Hepatocyte (in vitro differentiated cells): ENCODE measurements at regions not wholly inside any gene's neighbourhood (a gene's known extent, or its start where the extent isn't known, plus 50 kb on each side); places are given as distances from the start of the nearest gene placed in this dataset.

Experiments used
- DNase-seq: peaks from one replicate; pipeline ENCODE4 v3.0.0-alpha.2; 2016; ENCODE audit warnings: low spot score
- H2AFZ ChIP-seq: fragments of 200-600 bp; sonication (generic); 2 replicates; pipeline ENCODE4 v1.6.0; 2016; ENCODE audit warnings: antibody characterized with exemption, mild to moderate bottlenecking
- H3K27ac ChIP-seq: fragments of 200-600 bp; sonication (generic); 2 replicates; pipeline ENCODE4 v1.5.1; 2016; ENCODE audit warnings: mild to moderate bottlenecking
- H3K27me3 ChIP-seq: fragments of 200-600 bp; sonication (generic); 2 replicates; pipeline ENCODE4 v1.6.1; 2016
- H3K36me3 ChIP-seq: fragments of 200-600 bp; sonication (generic); replicated peaks from 2 replicates; pipeline ENCODE4 v1.5.1; 2016; ENCODE audit warnings: low read depth; ENCODE audit not compliant: insufficient read depth
- H3K4me1 ChIP-seq: fragments of 200-600 bp; sonication (generic); 2 replicates; pipeline ENCODE4 v1.5.1; 2016; ENCODE audit warnings: mild to moderate bottlenecking, moderate library complexity; ENCODE audit not compliant: insufficient read depth
- H3K4me2 ChIP-seq: fragments of 200-600 bp; sonication (generic); 2 replicates; pipeline ENCODE4 v1.6.0; 2016
- H3K4me3 ChIP-seq: fragments of 200-600 bp; sonication (generic); 2 replicates; pipeline ENCODE4 v1.5.1; 2016; ENCODE audit warnings: mild to moderate bottlenecking
- H3K79me2 ChIP-seq: fragments of 200-600 bp; sonication (generic); 2 replicates; pipeline ENCODE4 v1.6.0; 2017; ENCODE audit warnings: mild to moderate bottlenecking
- H3K9me2 ChIP-seq: fragments of 200-600 bp; sonication (generic); replicated peaks from 2 replicates; pipeline ENCODE4 v1.6.0; 2017; ENCODE audit warnings: mild to moderate bottlenecking; ENCODE audit not compliant: insufficient read depth
- H3K9me3 ChIP-seq: fragments of 200-600 bp; sonication (generic); 2 replicates; pipeline ENCODE4 v1.5.1; 2016; ENCODE audit warnings: low read depth, mild to moderate bottlenecking
- H4K20me1 ChIP-seq: fragments of 200-600 bp; sonication (generic); 2 replicates; pipeline ENCODE4 v1.6.0; 2016; ENCODE audit warnings: mild to moderate bottlenecking; ENCODE audit not compliant: insufficient read depth, poor library complexity, severe bottlenecking
- EZH2 ChIP-seq: fragments of 200-600 bp; sonication (generic); IDR thresholded peaks from 2 replicates; pipeline ENCODE4 v1.6.1; 2016; ENCODE audit warnings: antibody characterized with exemption, mild to moderate bottlenecking, borderline replicate concordance
- EZH2phosphoT487 ChIP-seq: fragments of 200-600 bp; sonication (generic); IDR thresholded peaks from one replicate; pipeline ENCODE4 v1.6.1; 2018; ENCODE audit warnings: antibody characterized with exemption, mild to moderate bottlenecking, low read depth, moderate library complexity; ENCODE audit not compliant: unreplicated experiment, severe bottlenecking
- WGBS: methylation state at CpG from one replicate; pipeline ENCODE4 v1.1.6; 2016; ENCODE audit warnings: low lambda C conversion rate; ENCODE audit errors: missing lambda C conversion rate; 5-methylcytosine and 5-hydroxymethylcytosine counted together
- TF ChIP-seq, protein P1 (sequence below): fragments of 200-600 bp; sonication (generic); IDR thresholded peaks from 2 replicates; pipeline ENCODE4 v1.5.1; 2016; ENCODE audit warnings: antibody characterized with exemption, mild to moderate bottlenecking; ENCODE audit not compliant: poor library complexity

DNA sequence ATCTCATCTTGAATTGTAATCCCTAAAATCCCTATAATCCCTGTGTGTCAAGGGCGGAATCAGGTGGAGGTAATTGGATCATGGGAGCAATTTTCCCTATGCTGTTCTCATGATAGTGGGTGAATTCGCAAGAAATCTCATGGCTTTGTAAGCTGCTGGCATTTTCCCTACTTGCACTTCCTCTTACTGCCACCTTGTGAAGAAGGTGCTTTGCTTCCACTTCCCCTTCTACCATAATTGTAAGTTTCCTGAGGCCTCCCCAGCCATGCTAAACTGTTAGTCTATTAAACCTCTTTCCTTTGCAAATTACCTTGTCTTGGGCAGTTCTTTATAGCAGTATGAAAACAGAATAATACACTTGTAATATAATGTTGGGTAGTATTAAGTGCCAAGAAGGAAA, 1087.4 kb upstream of the SLIT2 start:
- H3K9me3 ChIP-seq: no peaks in the 10 kb centered on the region
- TF ChIP-seq, protein P1, sequence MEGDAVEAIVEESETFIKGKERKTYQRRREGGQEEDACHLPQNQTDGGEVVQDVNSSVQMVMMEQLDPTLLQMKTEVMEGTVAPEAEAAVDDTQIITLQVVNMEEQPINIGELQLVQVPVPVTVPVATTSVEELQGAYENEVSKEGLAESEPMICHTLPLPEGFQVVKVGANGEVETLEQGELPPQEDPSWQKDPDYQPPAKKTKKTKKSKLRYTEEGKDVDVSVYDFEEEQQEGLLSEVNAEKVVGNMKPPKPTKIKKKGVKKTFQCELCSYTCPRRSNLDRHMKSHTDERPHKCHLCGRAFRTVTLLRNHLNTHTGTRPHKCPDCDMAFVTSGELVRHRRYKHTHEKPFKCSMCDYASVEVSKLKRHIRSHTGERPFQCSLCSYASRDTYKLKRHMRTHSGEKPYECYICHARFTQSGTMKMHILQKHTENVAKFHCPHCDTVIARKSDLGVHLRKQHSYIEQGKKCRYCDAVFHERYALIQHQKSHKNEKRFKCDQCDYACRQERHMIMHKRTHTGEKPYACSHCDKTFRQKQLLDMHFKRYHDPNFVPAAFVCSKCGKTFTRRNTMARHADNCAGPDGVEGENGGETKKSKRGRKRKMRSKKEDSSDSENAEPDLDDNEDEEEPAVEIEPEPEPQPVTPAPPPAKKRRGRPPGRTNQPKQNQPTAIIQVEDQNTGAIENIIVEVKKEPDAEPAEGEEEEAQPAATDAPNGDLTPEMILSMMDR: no peak
- TF ChIP-seq EZH2 (no peak), EZH2phosphoT487 (no peak)

DNA sequence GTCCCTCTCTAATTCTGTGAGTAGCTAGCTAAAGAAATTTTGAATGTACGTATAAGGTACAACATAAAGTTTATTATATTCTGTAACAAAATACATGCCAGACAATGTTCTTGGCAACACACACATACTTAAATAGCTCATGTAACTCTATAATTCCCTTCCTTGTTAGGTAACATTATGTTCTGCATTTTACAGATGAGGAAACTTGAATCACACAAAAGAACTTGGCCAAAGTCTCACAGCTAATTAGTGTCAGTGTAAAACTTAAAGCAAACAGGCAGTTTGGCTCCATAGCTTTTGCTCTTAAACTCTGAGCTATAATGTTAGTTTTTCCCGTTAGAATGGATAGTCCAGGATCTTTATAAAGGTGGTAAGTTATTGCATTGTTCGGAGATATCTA, 1091.8 kb upstream of the SLIT2 start:
- Histone ChIP-seq H4K20me1 (no peaks in the 10 kb centered on the region), H3K9me2 (no peaks in the 10 kb centered on the region), H3K9me3 (no peaks in the 10 kb centered on the region), H3K4me2 (no peak overlapping the region), H3K4me1 (no peaks in the 10 kb centered on the region), H3K4me3 (no peak overlapping the region), H3K27me3 (no peaks in the 10 kb centered on the region), H3K27ac (no peak overlapping the region), H2AFZ (no peak overlapping the region), H3K36me3 (no peaks in the 10 kb centered on the region), H3K79me2 (no peaks in the 10 kb centered on the region)
- DNase-seq: no peak
- 75% methylated on average over 3 of the region's 3 CpGs for WGBS
- TF ChIP-seq EZH2 (no peak), EZH2phosphoT487 (no peak)
- TF ChIP-seq, protein P1: no peak

More for the DNA sequence above, 1087.4 kb upstream of the SLIT2 start:
- Histone ChIP-seq H3K79me2 (no peaks in the 10 kb centered on the region), H3K4me2 (no peak overlapping the region), H3K27me3 (no peaks in the 10 kb centered on the region), H2AFZ (no peak overlapping the region), H4K20me1 (no peaks in the 10 kb centered on the region), H3K4me3 (no peak overlapping the region), H3K9me2 (no peaks in the 10 kb centered on the region), H3K27ac (no peak overlapping the region), H3K4me1 (no peaks in the 10 kb centered on the region), H3K36me3 (no peaks in the 10 kb centered on the region)
- WGBS: 91% methylated on average over 2 of the region's 2 CpGs
- no peak for DNase-seq

DNA sequence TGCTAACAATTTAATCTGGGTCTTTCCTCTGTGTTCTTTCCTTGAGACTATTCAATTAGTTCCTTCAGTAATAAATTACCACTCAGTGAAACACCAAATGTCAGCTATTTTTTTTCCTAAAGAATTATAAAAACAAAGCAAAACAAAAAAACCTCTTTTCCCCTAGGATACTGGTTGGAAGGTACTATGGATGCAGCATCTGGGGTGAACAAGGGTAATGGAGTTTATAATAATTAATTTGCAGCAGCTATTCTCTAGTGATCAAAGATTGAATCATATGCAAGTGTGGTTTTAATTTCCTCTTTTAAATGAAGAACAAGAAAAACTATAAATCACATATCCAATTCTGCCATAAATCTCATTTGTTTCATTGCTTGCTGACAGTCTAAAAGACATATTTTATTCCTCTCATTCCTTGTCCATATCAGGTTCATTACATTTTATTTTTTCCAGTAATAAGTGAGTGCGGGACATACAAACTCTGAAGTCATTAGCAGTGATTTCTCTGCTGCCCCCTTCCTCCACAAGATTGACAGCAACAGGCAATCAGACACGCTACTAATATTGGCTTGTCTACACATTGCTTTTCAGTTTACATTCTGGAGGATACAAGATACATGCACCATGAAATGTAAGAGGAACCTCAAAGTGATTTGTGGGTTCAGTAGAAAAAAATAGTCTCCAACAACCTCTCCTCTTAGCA, 1093.4 kb upstream of the SLIT2 start:
- Histone ChIP-seq H3K27me3 (no peaks in the 10 kb centered on the region), H3K9me3 (no peaks in the 10 kb centered on the region), H3K36me3 (no peaks in the 10 kb centered on the region), H3K79me2 (no peaks in the 10 kb centered on the region), H3K27ac (no peak overlapping the region), H3K4me2 (no peak overlapping the region), H3K4me3 (no peak overlapping the region), H3K4me1 (no peaks in the 10 kb centered on the region), H4K20me1 (no peaks in the 10 kb centered on the region), H3K9me2 (no peaks in the 10 kb centered on the region), H2AFZ (no peak overlapping the region)
- DNase-seq: no peak
- TF ChIP-seq, protein P1: no peak
- TF ChIP-seq EZH2 (no peak), EZH2phosphoT487 (no peak)
- WGBS: 90% methylated on average over 2 of the region's 2 CpGs

- TF ChIP-seq EZH2 (no peak), EZH2phosphoT487 (no peak)
- TF ChIP-seq, protein P1: no peak
- H3K4me2 ChIP-seq: no peak overlapping the region
- H3K4me1 ChIP-seq: no peaks in the 10 kb centered on the region
- no peak for DNase-seq
- H2AFZ ChIP-seq: no peak overlapping the region
- no peaks in the 10 kb centered on the region for H3K79me2 ChIP-seq
- H3K9me2 ChIP-seq: no peaks in the 10 kb centered on the region
- H3K27me3 ChIP-seq: no peaks in the 10 kb centered on the region
- WGBS: 80% methylated on average over 3 of the region's 3 CpGs
- no peak overlapping the region for H3K4me3 ChIP-seq
- H3K36me3 ChIP-seq: no peaks in the 10 kb centered on the region
- H3K9me3 ChIP-seq: no peaks in the 10 kb centered on the region
- H4K20me1 ChIP-seq: no peaks in the 10 kb centered on the region
- H3K27ac ChIP-seq: no peak overlapping the region
These were observed 1094.9 kb upstream of the SLIT2 start for GRCh38 chr4:19156786-19157185.
